ENCODE measurements at regions not wholly inside any gene's neighbourhood (a gene's known extent, or its start where the extent isn't known, plus 50 kb on each side); places are given as distances from the start of the nearest gene placed in this dataset.

- DNase-seq: no peak
Observed at GRCh38 chr11:37089439-37089838, 491.4 kb upstream of the RAG2 start.

- no peak for DNase-seq
Observed at GRCh38 chr11:37088573-37088910, 490.5 kb upstream of the RAG2 start.

GRCh38 chr11:37087650-37088572 is 489.9 kb upstream of the RAG2 start:
- DNase-seq: no peak

- DNase-seq: no peak
Observed at GRCh38 chr11:37078521-37078920, 480.5 kb upstream of the RAG2 start.

- no peak for DNase-seq
Observed at GRCh38 chr11:37076866-37077265, 478.8 kb upstream of the RAG2 start.

GRCh38 chr11:37072538-37073055 is 474.6 kb upstream of the RAG2 start:
- no peak for DNase-seq

- no peak for DNase-seq
Observed at GRCh38 chr11:37050311-37050710, 452.3 kb upstream of the RAG2 start.

GRCh38 chr11:37040921-37041320 is 442.9 kb upstream of the RAG2 start:
- no peak for DNase-seq

GRCh38 chr11:37038911-37039310 is 440.9 kb upstream of the RAG2 start:
- no peak for DNase-seq

- no peak for DNase-seq
Observed at GRCh38 chr11:37026741-37027140, 428.7 kb upstream of the RAG2 start.

- no peak for DNase-seq
Observed at GRCh38 chr11:37026326-37026725, 428.3 kb upstream of the RAG2 start.

GRCh38 chr11:37006563-37006962 is 408.5 kb upstream of the RAG2 start:
- no peak for DNase-seq

- DNase-seq: no peak
Observed at GRCh38 chr11:37002831-37003230, 404.8 kb upstream of the RAG2 start.

GRCh38 chr11:36997656-36998055 is 399.6 kb upstream of the RAG2 start:
- no peak for DNase-seq

GRCh38 chr11:36996795-36997194 is 398.8 kb upstream of the RAG2 start:
- no peak for DNase-seq

GRCh38 chr11:36994208-36994607 is 396.2 kb upstream of the RAG2 start:
- DNase-seq: no peak

GRCh38 chr11:36988556-36988955 is 390.5 kb upstream of the RAG2 start:
- DNase-seq: no peak

- no peak for DNase-seq
Observed at GRCh38 chr11:36985562-36985961, 387.5 kb upstream of the RAG2 start.

GRCh38 chr11:36976741-36977140 is 378.7 kb upstream of the RAG2 start:
- no peak for DNase-seq

GRCh38 chr11:36974771-36975170 is 376.7 kb upstream of the RAG2 start:
- DNase-seq: no peak

- no peak for DNase-seq
Observed at GRCh38 chr11:36953976-36954375, 355.9 kb upstream of the RAG2 start.

GRCh38 chr11:36948460-36949127 is 350.6 kb upstream of the RAG2 start:
- no peak for DNase-seq

GRCh38 chr11:36945384-36945783 is 347.3 kb upstream of the RAG2 start:
- DNase-seq: no peak

- no peak for DNase-seq
Observed at GRCh38 chr11:36933481-36933880, 335.4 kb upstream of the RAG2 start.

Measured in NCI-H446 treated with DMSO at 0.1 percent for 48 hours (cell line).